Neural progenitor cell (in vitro differentiated cells): ENCODE measurements at regions not wholly inside any gene's neighbourhood (a gene's known extent, or its start where the extent isn't known, plus 50 kb on each side); places are given as distances from the start of the nearest gene placed in this dataset.

ENCODE experiments used
- CTCF ChIP-seq: fragments of 200-600 bp; sonication (generic); IDR thresholded peaks from 2 replicates; pipeline ENCODE4 v1.5.1; 2017; ENCODE audit warnings: antibody characterized with exemption, mild to moderate bottlenecking
- EZH2 ChIP-seq: fragments of 200-600 bp; sonication (generic); IDR thresholded peaks from 2 replicates; pipeline ENCODE4 v1.6.1; 2017; ENCODE audit warnings: antibody characterized with exemption, mild to moderate bottlenecking, moderate library complexity
- EZH2phosphoT487 ChIP-seq: fragments of 200-600 bp; sonication (generic); IDR thresholded peaks from 2 replicates; pipeline ENCODE4 v1.6.1; 2017; ENCODE audit warnings: antibody characterized with exemption

- TF ChIP-seq CTCF: no peak
- TF ChIP-seq EZH2phosphoT487: no peak
- no peak for TF ChIP-seq EZH2
Measured at GRCh38 chr7:155920068-155920461, 107.8 kb upstream of the SHH start.
